ENCODE measurements at regions not wholly inside any gene's neighbourhood (a gene's known extent, or its start where the extent isn't known, plus 50 kb on each side); places are given as distances from the start of the nearest gene placed in this dataset.

- H3K4me3 ChIP-seq (ENCODE audit: insufficient read length, low read depth) = no peak overlapping the region
- 0 out of 2 replicates have a peak, but pooled peaks cover 2% of the 10 kb centered on the region for H3K9me3 ChIP-seq (ENCODE audit: insufficient read depth, low read length)
- no peak for TF ChIP-seq YY1 (IDR thresholded peaks at IDR 0.05; ENCODE audit: insufficient read depth, insufficient read length)
- no peak for TF ChIP-seq ZNF274 (IDR thresholded peaks at IDR 0.05; ENCODE audit: low read depth, low read length)
- TF ChIP-seq SUZ12 (IDR thresholded peaks at IDR 0.05; ENCODE audit: extremely low read depth, insufficient read depth, insufficient read length) = no peak
- H3K9ac ChIP-seq (ENCODE audit: insufficient read length, low read depth) = no peak overlapping the region
- no peaks in the 10 kb centered on the region for H3K4me1 ChIP-seq (ENCODE audit: insufficient read depth, insufficient read length)
- H3K36me3 ChIP-seq (ENCODE audit: insufficient read depth, insufficient read length, low read length) = no peaks in the 10 kb centered on the region
- H3K27me3 ChIP-seq (ENCODE audit: insufficient read depth, insufficient read length) = no peaks in the 10 kb centered on the region
- DNase-seq (ENCODE audit: low read depth, low spot score) = no peak
Observed at GRCh38 chr15:94889153-94889552, 657.8 kb downstream of the MCTP2 start.

GRCh38 chr15:94893091-94893490 is 661.7 kb downstream of the MCTP2 start:
- H3K27me3 ChIP-seq (ENCODE audit: insufficient read depth, insufficient read length) = no peaks in the 10 kb centered on the region
- H3K4me3 ChIP-seq (ENCODE audit: insufficient read length, low read depth) = no peak overlapping the region
- no peak overlapping the region for H3K9ac ChIP-seq (ENCODE audit: insufficient read length, low read depth)
- no peak for DNase-seq (ENCODE audit: low read depth, low spot score)
- no peaks in the 10 kb centered on the region for H3K36me3 ChIP-seq (ENCODE audit: insufficient read depth, insufficient read length, low read length)
- H3K9me3 ChIP-seq (ENCODE audit: insufficient read depth, low read length) = no peaks in the 10 kb centered on the region
- no peaks in the 10 kb centered on the region for H3K4me1 ChIP-seq (ENCODE audit: insufficient read depth, insufficient read length)
- TF ChIP-seq SUZ12 (IDR thresholded peaks at IDR 0.05; ENCODE audit: extremely low read depth, insufficient read depth, insufficient read length) = no peak
- no peak for TF ChIP-seq YY1 (IDR thresholded peaks at IDR 0.05; ENCODE audit: insufficient read depth, insufficient read length)
- no peak for TF ChIP-seq ZNF274 (IDR thresholded peaks at IDR 0.05; ENCODE audit: low read depth, low read length)

GRCh38 chr15:94894056-94894455 is 662.7 kb downstream of the MCTP2 start:
- DNase-seq (ENCODE audit: low read depth, low spot score) = no peak
- H3K4me1 ChIP-seq (ENCODE audit: insufficient read depth, insufficient read length) = no peaks in the 10 kb centered on the region
- no peak overlapping the region for H3K9ac ChIP-seq (ENCODE audit: insufficient read length, low read depth)
- H3K27me3 ChIP-seq (ENCODE audit: insufficient read depth, insufficient read length) = no peaks in the 10 kb centered on the region
- TF ChIP-seq ZNF274 (IDR thresholded peaks at IDR 0.05; ENCODE audit: low read depth, low read length) = no peak
- no peak for TF ChIP-seq YY1 (IDR thresholded peaks at IDR 0.05; ENCODE audit: insufficient read depth, insufficient read length)
- TF ChIP-seq SUZ12 (IDR thresholded peaks at IDR 0.05; ENCODE audit: extremely low read depth, insufficient read depth, insufficient read length) = no peak
- no peaks in the 10 kb centered on the region for H3K36me3 ChIP-seq (ENCODE audit: insufficient read depth, insufficient read length, low read length)
- H3K9me3 ChIP-seq (ENCODE audit: insufficient read depth, low read length) = no peaks in the 10 kb centered on the region
- H3K4me3 ChIP-seq (ENCODE audit: insufficient read length, low read depth) = no peak overlapping the region

- no peaks in the 10 kb centered on the region for H3K36me3 ChIP-seq (ENCODE audit: insufficient read depth, insufficient read length, low read length)
- DNase-seq (ENCODE audit: low read depth, low spot score) = no peak
- TF ChIP-seq ZNF274 (IDR thresholded peaks at IDR 0.05; ENCODE audit: low read depth, low read length) = no peak
- H3K4me3 ChIP-seq (ENCODE audit: insufficient read length, low read depth) = no peak overlapping the region
- no peaks in the 10 kb centered on the region for H3K4me1 ChIP-seq (ENCODE audit: insufficient read depth, insufficient read length)
- H3K27me3 ChIP-seq (ENCODE audit: insufficient read depth, insufficient read length) = no peaks in the 10 kb centered on the region
- no peaks in the 10 kb centered on the region for H3K9me3 ChIP-seq (ENCODE audit: insufficient read depth, low read length)
- no peak overlapping the region for H3K9ac ChIP-seq (ENCODE audit: insufficient read length, low read depth)
Observed at GRCh38 chr15:94909510-94909909, 678.1 kb downstream of the MCTP2 start.

- Histone ChIP-seq H3K27me3 (ENCODE audit: insufficient read depth, insufficient read length) (no peaks in the 10 kb centered on the region), H3K9ac (ENCODE audit: insufficient read length, low read depth) (no peak overlapping the region), H3K36me3 (ENCODE audit: insufficient read depth, insufficient read length, low read length) (no peaks in the 10 kb centered on the region), H3K4me1 (ENCODE audit: insufficient read depth, insufficient read length) (no peaks in the 10 kb centered on the region), H3K9me3 (ENCODE audit: insufficient read depth, low read length) (no peaks in the 10 kb centered on the region), H3K4me3 (ENCODE audit: insufficient read length, low read depth) (no peak overlapping the region)
- no peak for DNase-seq (ENCODE audit: low read depth, low spot score)
- TF ChIP-seq SUZ12 (IDR thresholded peaks at IDR 0.05; ENCODE audit: extremely low read depth, insufficient read depth, insufficient read length) = no peak
- TF ChIP-seq ZNF274 (IDR thresholded peaks at IDR 0.05; ENCODE audit: low read depth, low read length) = no peak
- no peak for TF ChIP-seq YY1 (IDR thresholded peaks at IDR 0.05; ENCODE audit: insufficient read depth, insufficient read length)
Observed at GRCh38 chr15:94910166-94910565, 678.8 kb downstream of the MCTP2 start.

GRCh38 chr15:94912760-94913159 is 681.4 kb downstream of the MCTP2 start:
- H3K4me3 ChIP-seq (ENCODE audit: insufficient read length, low read depth) = no peak overlapping the region
- no peaks in the 10 kb centered on the region for H3K36me3 ChIP-seq (ENCODE audit: insufficient read depth, insufficient read length, low read length)
- DNase-seq (ENCODE audit: low read depth, low spot score) = no peak
- H3K27me3 ChIP-seq (ENCODE audit: insufficient read depth, insufficient read length) = no peaks in the 10 kb centered on the region
- no peak overlapping the region for H3K9ac ChIP-seq (ENCODE audit: insufficient read length, low read depth)
- TF ChIP-seq ZNF274 (IDR thresholded peaks at IDR 0.05; ENCODE audit: low read depth, low read length) (no peak), SUZ12 (IDR thresholded peaks at IDR 0.05; ENCODE audit: extremely low read depth, insufficient read depth, insufficient read length) (no peak), YY1 (IDR thresholded peaks at IDR 0.05; ENCODE audit: insufficient read depth, insufficient read length) (no peak)
- H3K4me1 ChIP-seq (ENCODE audit: insufficient read depth, insufficient read length) = no peaks in the 10 kb centered on the region
- no peaks in the 10 kb centered on the region for H3K9me3 ChIP-seq (ENCODE audit: insufficient read depth, low read length)

- no peak for TF ChIP-seq ZNF274 (IDR thresholded peaks at IDR 0.05; ENCODE audit: low read depth, low read length)
- no peak for TF ChIP-seq SUZ12 (IDR thresholded peaks at IDR 0.05; ENCODE audit: extremely low read depth, insufficient read depth, insufficient read length)
- TF ChIP-seq YY1 (IDR thresholded peaks at IDR 0.05; ENCODE audit: insufficient read depth, insufficient read length) = no peak
- H3K27me3 ChIP-seq (ENCODE audit: insufficient read depth, insufficient read length) = no peaks in the 10 kb centered on the region
- no peaks in the 10 kb centered on the region for H3K9me3 ChIP-seq (ENCODE audit: insufficient read depth, low read length)
- H3K4me1 ChIP-seq (ENCODE audit: insufficient read depth, insufficient read length) = no peaks in the 10 kb centered on the region
- H3K9ac ChIP-seq (ENCODE audit: insufficient read length, low read depth) = no peak overlapping the region
- DNase-seq (ENCODE audit: low read depth, low spot score) = no peak
- no peaks in the 10 kb centered on the region for H3K36me3 ChIP-seq (ENCODE audit: insufficient read depth, insufficient read length, low read length)
- no peak overlapping the region for H3K4me3 ChIP-seq (ENCODE audit: insufficient read length, low read depth)
Observed at GRCh38 chr15:94917068-94917467, 685.7 kb downstream of the MCTP2 start.

GRCh38 chr15:94921936-94922335 is 690.6 kb downstream of the MCTP2 start:
- no peak overlapping the region for H3K4me3 ChIP-seq (ENCODE audit: insufficient read length, low read depth)
- no peaks in the 10 kb centered on the region for H3K27me3 ChIP-seq (ENCODE audit: insufficient read depth, insufficient read length)
- DNase-seq (ENCODE audit: low read depth, low spot score) = no peak
- TF ChIP-seq SUZ12 (IDR thresholded peaks at IDR 0.05; ENCODE audit: extremely low read depth, insufficient read depth, insufficient read length) (no peak), ZNF274 (IDR thresholded peaks at IDR 0.05; ENCODE audit: low read depth, low read length) (no peak), YY1 (IDR thresholded peaks at IDR 0.05; ENCODE audit: insufficient read depth, insufficient read length) (no peak)
- H3K9me3 ChIP-seq (ENCODE audit: insufficient read depth, low read length) = no peaks in the 10 kb centered on the region
- H3K4me1 ChIP-seq (ENCODE audit: insufficient read depth, insufficient read length) = no peaks in the 10 kb centered on the region
- H3K36me3 ChIP-seq (ENCODE audit: insufficient read depth, insufficient read length, low read length) = no peaks in the 10 kb centered on the region
- no peak overlapping the region for H3K9ac ChIP-seq (ENCODE audit: insufficient read length, low read depth)
